ENCODE measurements at regions not wholly inside any gene's neighbourhood (a gene's known extent, or its start where the extent isn't known, plus 50 kb on each side); places are given as distances from the start of the nearest gene placed in this dataset.

DNA sequence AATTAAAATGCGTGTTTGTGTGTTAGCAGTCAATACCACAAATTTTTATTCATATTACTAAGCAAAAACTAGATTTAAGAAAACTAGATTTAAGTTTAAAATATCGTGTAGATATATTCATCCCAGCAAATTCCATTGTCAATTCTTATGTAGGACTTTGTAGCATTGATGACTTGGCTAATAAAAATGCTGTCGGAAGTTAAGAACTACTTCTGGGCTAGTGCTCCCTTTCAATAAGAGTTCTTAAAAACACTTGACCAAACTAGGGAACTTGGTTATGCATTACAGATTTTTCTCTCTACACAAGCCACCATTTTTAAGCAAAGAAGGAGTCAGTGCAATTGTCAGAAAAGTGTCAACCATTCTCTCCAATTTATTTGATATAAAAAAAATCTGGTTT is 68.7 kb upstream of the RAD23B start:
- peaks cover 22% of the 10 kb centered on the region for H3K4me1 Mint-ChIP-seq (ENCODE audit: low read depth)
- no peaks in the 10 kb centered on the region for H3K9me3 Mint-ChIP-seq

GRCh38 chr9:107214915-107215314 is 68.2 kb upstream of the RAD23B start:
- Mint-ChIP-seq H3K27me3 (no peaks in the 10 kb centered on the region), H3K4me1 (ENCODE audit: low read depth) (peaks cover 22% of the 10 kb centered on the region), H3K9me3 (no peaks in the 10 kb centered on the region), H3K4me3 (no peak overlapping the region), H3K27ac (no peak overlapping the region), H3K36me3 (ENCODE audit: low read depth) (no peaks in the 10 kb centered on the region)
- intact Hi-C loops (cut with micrococcal nuclease): no loop called here

More for the DNA sequence above, 68.7 kb upstream of the RAD23B start:
- intact Hi-C loops (cut with micrococcal nuclease): no loop called here
- H3K27ac Mint-ChIP-seq: no peak overlapping the region
- no peak overlapping the region for H3K4me3 Mint-ChIP-seq
- H3K36me3 Mint-ChIP-seq (ENCODE audit: low read depth): no peaks in the 10 kb centered on the region
- no peaks in the 10 kb centered on the region for H3K27me3 Mint-ChIP-seq

DNA sequence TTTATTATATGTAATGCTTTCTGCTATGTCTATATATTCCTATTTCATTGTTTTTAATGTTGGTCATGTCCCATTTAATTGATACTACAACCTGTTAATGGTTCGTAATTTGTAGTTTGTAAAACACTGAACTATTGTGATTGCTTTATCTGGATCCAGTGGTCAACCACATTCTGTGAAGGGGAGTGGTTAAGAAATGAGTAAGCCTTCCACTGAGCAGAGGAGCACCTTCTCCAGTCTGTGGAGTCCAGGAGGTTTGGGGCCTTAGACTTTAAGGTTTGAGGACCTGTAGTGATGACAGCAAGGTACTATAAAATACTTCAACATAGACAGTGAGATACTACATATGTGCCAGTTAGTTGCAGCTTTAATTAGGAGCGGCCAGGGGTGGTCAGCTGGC is 67.7 kb upstream of the RAD23B start:
- Mint-ChIP-seq H3K4me1 (ENCODE audit: low read depth) (peaks cover 22% of the 10 kb centered on the region), H3K27ac (no peak overlapping the region), H3K27me3 (no peaks in the 10 kb centered on the region), H3K4me3 (no peak overlapping the region), H3K9me3 (no peaks in the 10 kb centered on the region), H3K36me3 (ENCODE audit: low read depth) (no peaks in the 10 kb centered on the region)
- intact Hi-C loops (cut with micrococcal nuclease): no loop called here

GRCh38 chr9:107216329-107216728 is 66.8 kb upstream of the RAD23B start:
- H3K27ac Mint-ChIP-seq: no peak overlapping the region

GRCh38 chr9:107218829-107219485 is 64.1 kb upstream of the RAD23B start:
- intact Hi-C loops (cut with micrococcal nuclease): no loop called here
- no peaks in the 10 kb centered on the region for H3K9me3 Mint-ChIP-seq
- no peaks in the 10 kb centered on the region for H3K36me3 Mint-ChIP-seq (ENCODE audit: low read depth)
- peaks cover 24% of the 10 kb centered on the region for H3K4me1 Mint-ChIP-seq (ENCODE audit: low read depth)
- no peak overlapping the region for H3K4me3 Mint-ChIP-seq
- no peak overlapping the region for H3K27ac Mint-ChIP-seq
- peaks cover 2% of the 10 kb centered on the region for H3K27me3 Mint-ChIP-seq

More at GRCh38 chr9:107216329-107216728, 66.8 kb upstream of the RAD23B start:
- intact Hi-C loops (cut with micrococcal nuclease): no loop called here
- Mint-ChIP-seq H3K27me3 (no peaks in the 10 kb centered on the region), H3K36me3 (ENCODE audit: low read depth) (no peaks in the 10 kb centered on the region), H3K4me1 (ENCODE audit: low read depth) (peaks cover 25% of the 10 kb centered on the region), H3K4me3 (no peak overlapping the region), H3K9me3 (no peaks in the 10 kb centered on the region)

GRCh38 chr9:107219486-107220077 is 63.5 kb upstream of the RAD23B start:
- no peaks in the 10 kb centered on the region for H3K36me3 Mint-ChIP-seq (ENCODE audit: low read depth)
- peaks cover 23% of the 10 kb centered on the region for H3K4me1 Mint-ChIP-seq (ENCODE audit: low read depth)
- H3K27ac Mint-ChIP-seq: no peak overlapping the region
- no peak overlapping the region for H3K4me3 Mint-ChIP-seq
- H3K9me3 Mint-ChIP-seq: no peaks in the 10 kb centered on the region
- H3K27me3 Mint-ChIP-seq: peaks cover 2% of the 10 kb centered on the region
- intact Hi-C loops (cut with micrococcal nuclease): no loop called here

GRCh38 chr9:107221321-107221720 is 61.8 kb upstream of the RAD23B start:
- peaks cover 23% of the 10 kb centered on the region for H3K4me1 Mint-ChIP-seq (ENCODE audit: low read depth)
- no peak overlapping the region for H3K4me3 Mint-ChIP-seq
- intact Hi-C loops (cut with micrococcal nuclease): no loop called here
- no peak overlapping the region for H3K27ac Mint-ChIP-seq
- no peaks in the 10 kb centered on the region for H3K36me3 Mint-ChIP-seq (ENCODE audit: low read depth)
- H3K9me3 Mint-ChIP-seq: no peaks in the 10 kb centered on the region
- H3K27me3 Mint-ChIP-seq: peaks cover 4% of the 10 kb centered on the region

DNA sequence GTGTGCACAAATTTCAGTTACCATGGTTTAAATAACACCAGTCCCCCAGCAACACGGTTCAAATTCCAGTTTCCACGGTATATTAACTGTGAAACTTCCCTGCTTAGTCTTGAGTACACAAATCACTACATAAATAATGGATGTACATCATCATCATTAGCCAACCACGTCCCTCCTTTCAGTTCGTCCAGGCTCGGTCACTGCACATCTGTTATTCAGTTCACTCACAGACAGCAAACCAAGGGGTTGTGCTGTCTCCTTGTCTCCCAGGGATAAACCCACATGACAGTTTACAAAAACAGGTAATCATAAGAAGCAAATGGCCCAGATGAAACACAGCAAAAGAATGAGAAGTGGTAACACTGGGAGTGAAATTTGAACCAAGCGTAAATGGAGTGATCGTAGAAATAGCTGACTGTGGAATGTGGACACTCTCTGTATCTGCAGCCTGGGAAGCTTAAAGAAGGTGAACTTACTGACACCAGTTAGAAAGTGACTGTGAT is 61.0 kb upstream of the RAD23B start:
- no peaks in the 10 kb centered on the region for H3K9me3 Mint-ChIP-seq
- no peak overlapping the region for H3K27ac Mint-ChIP-seq
- peaks cover 4% of the 10 kb centered on the region for H3K27me3 Mint-ChIP-seq

GRCh38 chr9:107223381-107223780 is 59.7 kb upstream of the RAD23B start:
- peaks cover 23% of the 10 kb centered on the region for H3K4me1 Mint-ChIP-seq (ENCODE audit: low read depth)
- intact Hi-C loops (cut with micrococcal nuclease): no loop called here
- no peak overlapping the region for H3K4me3 Mint-ChIP-seq
- no peaks in the 10 kb centered on the region for H3K9me3 Mint-ChIP-seq
- no peaks in the 10 kb centered on the region for H3K36me3 Mint-ChIP-seq (ENCODE audit: low read depth)
- H3K27ac Mint-ChIP-seq: no peak overlapping the region
- peaks cover 6% of the 10 kb centered on the region for H3K27me3 Mint-ChIP-seq

More for the DNA sequence above, 61.0 kb upstream of the RAD23B start:
- intact Hi-C loops (cut with micrococcal nuclease): no loop called here
- no peak overlapping the region for H3K4me3 Mint-ChIP-seq
- peaks cover 23% of the 10 kb centered on the region for H3K4me1 Mint-ChIP-seq (ENCODE audit: low read depth)
- no peaks in the 10 kb centered on the region for H3K36me3 Mint-ChIP-seq (ENCODE audit: low read depth)

DNA sequence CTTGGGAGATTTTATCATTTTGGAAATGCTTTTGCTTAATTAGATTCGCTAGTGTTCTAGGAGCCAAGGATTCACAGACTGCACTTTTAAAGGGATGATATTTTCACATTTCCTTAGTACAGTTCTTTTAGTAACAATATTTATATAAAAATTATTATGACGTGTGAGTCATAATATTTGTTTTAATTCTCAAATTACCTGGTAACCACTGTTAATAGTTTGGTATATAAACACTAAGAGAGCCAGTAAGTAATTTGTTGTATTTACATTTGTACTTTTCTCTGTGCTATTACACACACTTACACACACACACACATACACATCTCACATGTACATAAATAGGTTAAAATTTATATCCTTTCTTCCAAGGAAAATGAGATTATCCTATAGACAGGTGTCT is 58.8 kb upstream of the RAD23B start:
- Mint-ChIP-seq H3K27me3 (peaks cover 13% of the 10 kb centered on the region), H3K9me3 (no peaks in the 10 kb centered on the region), H3K27ac (no peak overlapping the region), H3K4me1 (ENCODE audit: low read depth) (peaks cover 16% of the 10 kb centered on the region), H3K36me3 (ENCODE audit: low read depth) (no peaks in the 10 kb centered on the region), H3K4me3 (no peak overlapping the region)
- intact Hi-C loops (cut with micrococcal nuclease): no loop called here

- intact Hi-C loops (cut with micrococcal nuclease): no loop called here
- Mint-ChIP-seq H3K36me3 (ENCODE audit: low read depth) (no peaks in the 10 kb centered on the region), H3K4me1 (ENCODE audit: low read depth) (peaks cover 10% of the 10 kb centered on the region), H3K9me3 (no peaks in the 10 kb centered on the region), H3K27ac (no peak overlapping the region), H3K4me3 (no peak overlapping the region), H3K27me3 (peaks cover 24% of the 10 kb centered on the region)
Observed at GRCh38 chr9:107226421-107226820, 56.7 kb upstream of the RAD23B start.

DNA sequence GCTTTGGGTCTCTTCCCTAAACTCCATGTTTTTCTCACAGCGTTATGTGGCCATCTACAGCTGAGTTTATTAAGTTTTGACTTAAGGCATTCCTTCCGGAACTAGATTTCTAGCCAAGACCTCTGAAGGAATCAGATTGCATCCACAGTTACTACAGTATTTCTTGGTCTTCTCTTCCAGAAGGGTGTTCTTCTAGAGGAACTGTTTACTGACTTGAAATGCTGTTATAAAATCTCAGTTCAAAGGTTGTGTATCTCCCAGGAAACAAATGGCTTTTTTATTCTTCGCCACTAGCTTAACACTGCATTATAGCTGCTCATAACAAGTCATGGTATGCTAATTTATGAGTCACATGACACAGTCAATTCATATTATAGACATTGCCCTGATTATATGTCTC is 55.3 kb upstream of the RAD23B start:
- Mint-ChIP-seq H3K36me3 (ENCODE audit: low read depth) (no peaks in the 10 kb centered on the region), H3K4me3 (no peak overlapping the region), H3K9me3 (no peaks in the 10 kb centered on the region), H3K27me3 (peaks cover 30% of the 10 kb centered on the region), H3K27ac (no peak overlapping the region), H3K4me1 (ENCODE audit: low read depth) (no peaks in the 10 kb centered on the region)
- intact Hi-C loops (cut with micrococcal nuclease): no loop called here

DNA sequence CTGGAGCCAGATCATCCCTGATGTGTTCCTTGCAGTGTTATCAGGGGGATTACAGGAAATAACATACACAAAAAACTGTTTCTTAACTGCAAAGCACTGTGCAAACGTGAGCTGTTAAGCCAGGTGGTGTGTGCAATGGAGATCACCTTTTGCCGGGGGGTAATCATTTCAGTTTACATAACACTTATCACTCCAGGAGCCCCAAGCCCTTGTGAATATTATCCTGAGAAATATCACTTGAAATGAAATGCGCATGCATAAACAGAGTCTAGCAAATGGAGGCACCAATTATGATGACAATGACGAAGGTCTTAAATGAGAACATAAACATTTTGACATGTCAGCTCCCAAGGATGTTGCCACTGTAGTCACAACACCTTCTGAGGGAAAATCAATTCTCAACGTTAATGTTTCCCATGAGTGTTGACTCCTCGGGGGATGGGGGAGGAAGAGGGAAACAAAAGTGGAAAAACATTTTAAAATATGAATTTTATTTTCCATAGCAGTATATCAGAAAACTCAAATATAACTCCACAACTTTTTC is 54.5 kb upstream of the RAD23B start:
- H3K4me3 Mint-ChIP-seq: no peak overlapping the region
- no peaks in the 10 kb centered on the region for H3K9me3 Mint-ChIP-seq
- H3K4me1 Mint-ChIP-seq (ENCODE audit: low read depth): no peaks in the 10 kb centered on the region
- peaks cover 30% of the 10 kb centered on the region for H3K27me3 Mint-ChIP-seq
- no peak overlapping the region for H3K27ac Mint-ChIP-seq
- no peaks in the 10 kb centered on the region for H3K36me3 Mint-ChIP-seq (ENCODE audit: low read depth)
- intact Hi-C loops (cut with micrococcal nuclease): no loop called here

DNA sequence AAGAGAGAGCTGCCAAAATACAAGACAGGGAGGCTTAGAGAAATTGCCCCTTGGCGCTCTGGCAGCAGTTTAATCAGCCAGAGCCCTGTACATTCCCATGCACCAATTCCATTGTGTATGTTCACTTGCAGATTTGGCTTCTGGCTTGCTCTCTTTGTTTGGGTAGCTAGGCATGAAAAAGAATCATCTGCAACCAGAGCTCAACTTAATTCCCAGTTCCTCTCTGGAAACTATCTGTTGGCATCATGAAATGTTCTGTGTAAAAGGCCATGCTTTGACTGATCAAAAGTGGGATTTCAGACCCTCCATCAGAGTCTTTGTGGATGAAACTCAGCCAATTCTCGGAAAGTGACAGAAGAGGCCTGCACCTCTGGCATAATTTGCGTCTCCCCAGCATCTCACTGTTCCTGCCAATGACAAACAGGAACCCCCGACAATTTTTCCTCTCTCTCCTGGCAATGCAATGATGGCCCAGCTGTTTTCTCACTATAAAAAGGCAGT is 53.8 kb upstream of the RAD23B start:
- Mint-ChIP-seq H3K9me3 (no peaks in the 10 kb centered on the region), H3K4me1 (ENCODE audit: low read depth) (no peaks in the 10 kb centered on the region), H3K27ac (no peak overlapping the region), H3K36me3 (ENCODE audit: low read depth) (no peaks in the 10 kb centered on the region), H3K4me3 (no peak overlapping the region), H3K27me3 (peaks cover 32% of the 10 kb centered on the region)
- intact Hi-C loops (cut with micrococcal nuclease): no loop called here

All from dendritic cell treated with granulocyte-macrophage colony-stimulating factor and Interleukin-4, amounts not matched to agents 40 ng/mL and 50 ng/mL, for 4 days (primary cell).